Loucy (cell line): ENCODE measurements at regions not wholly inside any gene's neighbourhood (a gene's known extent, or its start where the extent isn't known, plus 50 kb on each side); places are given as distances from the start of the nearest gene placed in this dataset.

Experiments
- H2AFZ ChIP-seq: fragments of 200-600 bp; sonication (generic); 2 replicates; pipeline ENCODE4 v1.6.0; 2016; ENCODE audit warnings: antibody characterized with exemption, mild to moderate bottlenecking, low read length, moderate library complexity
- H3F3A ChIP-seq: fragments of 200-600 bp; 2 replicates; pipeline ENCODE4 v1.6.0; 2016; ENCODE audit warnings: antibody characterized with exemption, low read depth, mild to moderate bottlenecking
- H3K27me3 ChIP-seq: fragments of 200-600 bp; sonication (generic); 2 replicates; pipeline ENCODE4 v1.6.1; 2014; ENCODE audit warnings: low read length, mild to moderate bottlenecking; ENCODE audit not compliant: insufficient read depth, poor library complexity, severe bottlenecking
- H3K36me3 ChIP-seq: fragments of 200-600 bp; sonication (generic); 2 replicates; pipeline ENCODE4 v1.6.1; 2016; ENCODE audit warnings: low read length; ENCODE audit not compliant: insufficient read depth
- H3K4me1 ChIP-seq: fragments of 200-600 bp; sonication (generic); 2 replicates; pipeline ENCODE4 v1.5.1; 2014; ENCODE audit warnings: low read length, mild to moderate bottlenecking; ENCODE audit not compliant: insufficient read depth, poor library complexity, severe bottlenecking
- H3K4me2 ChIP-seq: fragments of 200-600 bp; sonication (generic); 2 replicates; pipeline ENCODE4 v1.6.0; 2014; ENCODE audit warnings: antibody characterized with exemption, low read length, low read depth, mild to moderate bottlenecking; ENCODE audit not compliant: poor library complexity, severe bottlenecking
- H3K4me3 ChIP-seq: fragments of 200-600 bp; sonication (generic); 2 replicates; pipeline ENCODE4 v1.5.1; 2014; ENCODE audit warnings: low read length, mild to moderate bottlenecking, mixed read lengths; ENCODE audit not compliant: poor library complexity, severe bottlenecking
- H3K79me2 ChIP-seq: fragments of 200-600 bp; sonication (generic); 2 replicates; pipeline ENCODE4 v1.6.1; 2014; ENCODE audit warnings: low read length; ENCODE audit not compliant: insufficient read depth
- H3K9ac ChIP-seq: fragments of 200-600 bp; sonication (generic); 2 replicates; pipeline ENCODE4 v1.6.0; 2014; ENCODE audit warnings: mild to moderate bottlenecking, low read depth, low read length, moderate library complexity; ENCODE audit not compliant: poor library complexity, severe bottlenecking
- H3K9me2 ChIP-seq: fragments of 200-600 bp; sonication (generic); replicated peaks from 2 replicates; pipeline ENCODE4 v1.6.1; 2016; ENCODE audit warnings: low read depth, low read length, mixed read lengths
- H3K9me3 ChIP-seq: fragments of 200-600 bp; sonication (generic); 2 replicates; pipeline ENCODE4 v1.6.1; 2014; ENCODE audit warnings: mild to moderate bottlenecking, antibody characterized with exemption, low read length, low read depth; ENCODE audit not compliant: insufficient read depth
- H4K20me1 ChIP-seq: fragments of 200-600 bp; sonication (generic); 2 replicates; pipeline ENCODE4 v1.6.0; 2014; ENCODE audit warnings: antibody characterized with exemption, low read length, mild to moderate bottlenecking; ENCODE audit not compliant: insufficient read depth, poor library complexity, severe bottlenecking
- CTCF ChIP-seq: fragments of 200-600 bp; sonication (generic); conservative IDR thresholded peaks from 2 replicates; pipeline ENCODE4 v1.5.1; 2014; ENCODE audit warnings: mild to moderate bottlenecking, antibody characterized with exemption, low read length
- EZH2phosphoT487 ChIP-seq: fragments of 200-600 bp; IDR thresholded peaks from 2 replicates; pipeline ENCODE4 v1.6.1; 2018; ENCODE audit warnings: antibody characterized with exemption, mild to moderate bottlenecking, moderate library complexity, borderline replicate concordance

- no peak for TF ChIP-seq CTCF
- TF ChIP-seq EZH2phosphoT487: no peak
- H4K20me1 ChIP-seq: no peaks in the 10 kb centered on the region
- H3K36me3 ChIP-seq: no peaks in the 10 kb centered on the region
- H3K27me3 ChIP-seq: no peaks in the 10 kb centered on the region
- no peak overlapping the region for H2AFZ ChIP-seq
- H3K4me2 ChIP-seq: no peak overlapping the region
- no peaks in the 10 kb centered on the region for H3K79me2 ChIP-seq
- H3K9me3 ChIP-seq: no peaks in the 10 kb centered on the region
- no peak overlapping the region for H3K4me3 ChIP-seq
- H3K9ac ChIP-seq: no peak overlapping the region
- no peaks in the 10 kb centered on the region for H3F3A ChIP-seq
- no peaks in the 10 kb centered on the region for H3K4me1 ChIP-seq
- no peaks in the 10 kb centered on the region for H3K9me2 ChIP-seq
Measured at GRCh38 chr5:29351170-29351569, 1842.3 kb upstream of the CDH6 start.

GRCh38 chr5:29337030-29337429 lies 1856.5 kb upstream of the CDH6 start:
- Histone ChIP-seq H3K4me3 (no peak overlapping the region), H3K4me2 (no peak overlapping the region), H4K20me1 (no peaks in the 10 kb centered on the region), H3F3A (no peaks in the 10 kb centered on the region), H3K79me2 (no peaks in the 10 kb centered on the region), H3K9ac (no peak overlapping the region), H3K4me1 (no peaks in the 10 kb centered on the region), H3K9me2 (no peaks in the 10 kb centered on the region), H2AFZ (no peak overlapping the region), H3K9me3 (no peaks in the 10 kb centered on the region), H3K27me3 (no peaks in the 10 kb centered on the region), H3K36me3 (no peaks in the 10 kb centered on the region)
- no peak for TF ChIP-seq EZH2phosphoT487
- TF ChIP-seq CTCF: no peak

GRCh38 chr5:29321591-29321990 lies 1871.9 kb upstream of the CDH6 start:
- Histone ChIP-seq H3K79me2 (no peaks in the 10 kb centered on the region), H3K36me3 (no peaks in the 10 kb centered on the region), H2AFZ (no peak overlapping the region), H3K9ac (no peak overlapping the region), H3K4me3 (no peak overlapping the region), H3K9me3 (no peaks in the 10 kb centered on the region), H3K27me3 (no peaks in the 10 kb centered on the region), H3K4me2 (no peak overlapping the region), H3K9me2 (no peaks in the 10 kb centered on the region), H3F3A (no peaks in the 10 kb centered on the region), H3K4me1 (no peaks in the 10 kb centered on the region), H4K20me1 (no peaks in the 10 kb centered on the region)
- TF ChIP-seq EZH2phosphoT487 (no peak), CTCF (no peak)
